ENCODE measurements at regions not wholly inside any gene's neighbourhood (a gene's known extent, or its start where the extent isn't known, plus 50 kb on each side); places are given as distances from the start of the nearest gene placed in this dataset.
"Not testable (repeated sequence)": the region's sequence is repeated elsewhere in the genome, so short reads cannot be mapped to it uniquely, and the experiment has no call there.

DNA sequence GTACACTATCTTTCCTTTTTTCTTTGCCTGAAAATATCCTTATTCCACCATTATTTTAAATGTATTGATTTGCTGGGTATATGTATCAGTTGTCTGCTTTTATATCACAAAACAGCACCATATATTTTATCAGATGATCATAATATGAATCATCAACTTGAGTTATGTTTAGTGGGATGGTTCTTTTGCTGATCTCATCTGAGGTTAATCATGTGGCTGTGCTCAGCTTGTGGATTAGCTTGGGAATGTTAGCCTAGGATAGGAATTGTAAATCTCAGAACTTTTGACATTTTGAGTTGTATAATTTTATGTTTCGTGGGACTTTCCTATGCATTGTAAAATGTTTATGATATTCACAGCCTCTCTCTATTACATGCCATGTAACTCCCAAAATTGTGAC, 881.3 kb downstream of the NAP1L3 start:
- WGBS (ENCODE audit: low lambda C conversion rate): 0% methylated on average over 1 of the region's 1 CpG
- H4K20me1 ChIP-seq (ENCODE audit: insufficient read depth); H3K27me3 ChIP-seq (ENCODE audit: insufficient read depth); H3K36me3 ChIP-seq (replicated peaks in 1 of 2; ENCODE audit: control insufficient read depth in 1 of 2, insufficient read depth in 2 of 2, low read length in 1 of 2); H3K4me1 ChIP-seq (ENCODE audit: control insufficient read depth in 1 of 2, insufficient read depth in 2 of 2, low read depth in 1 of 2, low read length in 1 of 2); H3K79me2 ChIP-seq (ENCODE audit: insufficient read depth); DNase-seq; H3F3A ChIP-seq (replicated peaks; ENCODE audit: insufficient read depth); H3K9me3 ChIP-seq; POLR2A ChIA-PET; H3K4me2 ChIP-seq; H3K9me2 ChIP-seq; H3K27ac ChIP-seq (ENCODE audit: low read depth in 2 of 2, low read length in 1 of 2); H2AFZ ChIP-seq (ENCODE audit: low read depth); H3K4me3 ChIP-seq (ENCODE audit: low read depth in 2 of 2, low read length in 1 of 2); CTCF ChIA-PET; H3K9ac ChIP-seq: not testable (repeated sequence)

- H4K20me1 ChIP-seq (ENCODE audit: insufficient read depth); H3K27me3 ChIP-seq (ENCODE audit: insufficient read depth); H3K9me3 ChIP-seq; H3K36me3 ChIP-seq (replicated peaks in 1 of 2; ENCODE audit: control insufficient read depth in 1 of 2, insufficient read depth in 2 of 2, low read length in 1 of 2); DNase-seq; H3F3A ChIP-seq (replicated peaks; ENCODE audit: insufficient read depth); H3K27ac ChIP-seq (ENCODE audit: low read depth in 2 of 2, low read length in 1 of 2); CTCF ChIA-PET; H2AFZ ChIP-seq (ENCODE audit: low read depth); H3K9me2 ChIP-seq; H3K79me2 ChIP-seq (ENCODE audit: insufficient read depth); H3K4me1 ChIP-seq (ENCODE audit: control insufficient read depth in 1 of 2, insufficient read depth in 2 of 2, low read depth in 1 of 2, low read length in 1 of 2); H3K9ac ChIP-seq; H3K4me2 ChIP-seq; H3K4me3 ChIP-seq (ENCODE audit: low read depth in 2 of 2, low read length in 1 of 2); POLR2A ChIA-PET: not testable (repeated sequence)
These were observed 893.3 kb downstream of the NAP1L3 start for GRCh38 chrX:92780075-92780474.

GRCh38 chrX:92774016-92774415, 899.4 kb downstream of the NAP1L3 start:
- WGBS (ENCODE audit: low lambda C conversion rate): 0% methylated on average over 2 of the region's 2 CpGs
- H3K4me2 ChIP-seq; H3K79me2 ChIP-seq (ENCODE audit: insufficient read depth); H3K9me3 ChIP-seq; H3K9ac ChIP-seq; H3K36me3 ChIP-seq (replicated peaks in 1 of 2; ENCODE audit: control insufficient read depth in 1 of 2, insufficient read depth in 2 of 2, low read length in 1 of 2); H3K4me3 ChIP-seq (ENCODE audit: low read depth in 2 of 2, low read length in 1 of 2); H3K27ac ChIP-seq (ENCODE audit: low read depth in 2 of 2, low read length in 1 of 2); CTCF ChIA-PET; H3K4me1 ChIP-seq (ENCODE audit: control insufficient read depth in 1 of 2, insufficient read depth in 2 of 2, low read depth in 1 of 2, low read length in 1 of 2); H3K27me3 ChIP-seq (ENCODE audit: insufficient read depth); DNase-seq; H3F3A ChIP-seq (replicated peaks; ENCODE audit: insufficient read depth); H3K9me2 ChIP-seq; POLR2A ChIA-PET; H2AFZ ChIP-seq (ENCODE audit: low read depth); H4K20me1 ChIP-seq (ENCODE audit: insufficient read depth): not testable (repeated sequence)

- H3F3A ChIP-seq (replicated peaks; ENCODE audit: insufficient read depth); H3K9ac ChIP-seq; H3K4me2 ChIP-seq; H4K20me1 ChIP-seq (ENCODE audit: insufficient read depth); H3K9me2 ChIP-seq; H3K79me2 ChIP-seq (ENCODE audit: insufficient read depth); H3K27me3 ChIP-seq (ENCODE audit: insufficient read depth); DNase-seq; H3K9me3 ChIP-seq; POLR2A ChIA-PET; H3K27ac ChIP-seq (ENCODE audit: low read depth in 2 of 2, low read length in 1 of 2); H3K36me3 ChIP-seq (replicated peaks in 1 of 2; ENCODE audit: control insufficient read depth in 1 of 2, insufficient read depth in 2 of 2, low read length in 1 of 2); H2AFZ ChIP-seq (ENCODE audit: low read depth); H3K4me1 ChIP-seq (ENCODE audit: control insufficient read depth in 1 of 2, insufficient read depth in 2 of 2, low read depth in 1 of 2, low read length in 1 of 2); H3K4me3 ChIP-seq (ENCODE audit: low read depth in 2 of 2, low read length in 1 of 2); CTCF ChIA-PET: not testable (repeated sequence)
- WGBS (ENCODE audit: low lambda C conversion rate): 5% methylated on average over 2 of the region's 2 CpGs
These were observed 912.4 kb downstream of the NAP1L3 start for GRCh38 chrX:92760963-92761362.
